DOHH2 (cell line): ENCODE measurements at regions not wholly inside any gene's neighbourhood (a gene's known extent, or its start where the extent isn't known, plus 50 kb on each side); places are given as distances from the start of the nearest gene placed in this dataset.

ENCODE experiments used
- H3F3A ChIP-seq: fragments of 200-600 bp; sonication (generic), shearing (Covaris generic); 2 replicates; pipeline ENCODE4 v1.6.0; 2016; ENCODE audit warnings: antibody characterized with exemption, mild to moderate bottlenecking; ENCODE audit not compliant: control insufficient read depth, insufficient read depth
- H3K27ac ChIP-seq: fragments of 200-600 bp; sonication (generic); 2 replicates; pipeline ENCODE4 v1.5.1; 2014; ENCODE audit warnings: low read depth, mild to moderate bottlenecking, low read length, moderate library complexity
- H3K27me3 ChIP-seq: fragments of 200-600 bp; sonication (generic); 2 replicates; pipeline ENCODE4 v1.6.1; 2014; ENCODE audit warnings: mild to moderate bottlenecking, low read length, mixed read lengths; ENCODE audit not compliant: control insufficient read depth
- H3K36me3 ChIP-seq: fragments of 200-600 bp; sonication (generic); 2 replicates; pipeline ENCODE4 v1.6.1; 2014; ENCODE audit warnings: mild to moderate bottlenecking, low read length, moderate library complexity, mixed read lengths; ENCODE audit not compliant: control insufficient read depth
- H3K4me1 ChIP-seq: fragments of 200-600 bp; sonication (generic); 2 replicates; pipeline ENCODE4 v1.6.1; 2014; ENCODE audit warnings: mild to moderate bottlenecking, low read length, mixed read lengths; ENCODE audit not compliant: control insufficient read depth
- H3K4me2 ChIP-seq: fragments of 200-600 bp; sonication (generic); 2 replicates; pipeline ENCODE4 v1.6.0; 2014; ENCODE audit warnings: mild to moderate bottlenecking, low read length, moderate library complexity
- H3K4me3 ChIP-seq: fragments of 200-600 bp; sonication (generic); 2 replicates; pipeline ENCODE4 v1.5.1; 2014; ENCODE audit warnings: mild to moderate bottlenecking, low read length, mixed read lengths
- H3K79me2 ChIP-seq: fragments of 200-600 bp; sonication (generic); 2 replicates; pipeline ENCODE4 v1.6.1; 2014; ENCODE audit warnings: mild to moderate bottlenecking, low read length, mixed read lengths; ENCODE audit not compliant: control insufficient read depth
- H3K9me2 ChIP-seq: fragments of 200-600 bp; sonication (generic); replicated peaks from 2 replicates; pipeline ENCODE4 v1.6.1; 2014; ENCODE audit warnings: mild to moderate bottlenecking, low read length, mixed read lengths; ENCODE audit not compliant: control insufficient read depth
- H3K9me3 ChIP-seq: fragments of 200-600 bp; sonication (generic); 2 replicates; pipeline ENCODE4 v1.6.1; 2014; ENCODE audit warnings: antibody characterized with exemption, low read length, mixed read lengths; ENCODE audit not compliant: control insufficient read depth, insufficient read depth
- H4K20me1 ChIP-seq: fragments of 200-600 bp; sonication (generic); 2 replicates; pipeline ENCODE4 v1.6.0; 2014; ENCODE audit warnings: low read depth, mild to moderate bottlenecking, antibody characterized with exemption, low read length, moderate library complexity; ENCODE audit not compliant: control insufficient read depth, insufficient read depth
- EZH2phosphoT487 ChIP-seq: fragments of 200-600 bp; sonication (generic); IDR thresholded peaks from 2 replicates; pipeline ENCODE4 v1.6.1; 2017; ENCODE audit warnings: borderline replicate concordance, mild to moderate bottlenecking, antibody characterized with exemption, low read length, moderate library complexity, mixed read lengths
- TF ChIP-seq, protein P1 (sequence below): fragments of 200-600 bp; sonication (generic); IDR thresholded peaks from one replicate; pipeline ENCODE4 v1.5.1; 2014; ENCODE audit warnings: antibody characterized with exemption, mild to moderate bottlenecking, low read depth, low read length; ENCODE audit not compliant: poor library complexity, severe bottlenecking

DNA sequence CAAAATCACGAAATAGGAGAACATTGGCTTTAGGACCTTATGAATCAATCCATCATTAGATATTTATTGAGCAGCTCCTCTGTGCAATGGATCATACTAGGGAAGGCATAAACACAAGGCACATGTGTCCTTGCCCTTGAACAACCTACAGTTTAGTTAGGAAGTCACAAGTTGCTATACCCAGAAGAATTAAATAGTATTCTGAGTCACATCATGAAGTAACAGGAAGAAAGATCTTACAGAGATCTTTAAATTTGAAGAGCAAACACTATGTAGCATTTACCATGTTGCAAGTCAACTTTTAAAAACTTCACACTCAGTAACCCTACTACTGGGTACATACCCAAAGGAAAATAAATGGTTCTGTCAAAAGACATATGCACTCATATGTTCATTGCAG lies 355.2 kb upstream of the SLC14A2 start:
- no peaks in the 10 kb centered on the region for H3K27me3 ChIP-seq
- TF ChIP-seq, protein P1, sequence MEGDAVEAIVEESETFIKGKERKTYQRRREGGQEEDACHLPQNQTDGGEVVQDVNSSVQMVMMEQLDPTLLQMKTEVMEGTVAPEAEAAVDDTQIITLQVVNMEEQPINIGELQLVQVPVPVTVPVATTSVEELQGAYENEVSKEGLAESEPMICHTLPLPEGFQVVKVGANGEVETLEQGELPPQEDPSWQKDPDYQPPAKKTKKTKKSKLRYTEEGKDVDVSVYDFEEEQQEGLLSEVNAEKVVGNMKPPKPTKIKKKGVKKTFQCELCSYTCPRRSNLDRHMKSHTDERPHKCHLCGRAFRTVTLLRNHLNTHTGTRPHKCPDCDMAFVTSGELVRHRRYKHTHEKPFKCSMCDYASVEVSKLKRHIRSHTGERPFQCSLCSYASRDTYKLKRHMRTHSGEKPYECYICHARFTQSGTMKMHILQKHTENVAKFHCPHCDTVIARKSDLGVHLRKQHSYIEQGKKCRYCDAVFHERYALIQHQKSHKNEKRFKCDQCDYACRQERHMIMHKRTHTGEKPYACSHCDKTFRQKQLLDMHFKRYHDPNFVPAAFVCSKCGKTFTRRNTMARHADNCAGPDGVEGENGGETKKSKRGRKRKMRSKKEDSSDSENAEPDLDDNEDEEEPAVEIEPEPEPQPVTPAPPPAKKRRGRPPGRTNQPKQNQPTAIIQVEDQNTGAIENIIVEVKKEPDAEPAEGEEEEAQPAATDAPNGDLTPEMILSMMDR = no peak
- no peak for TF ChIP-seq EZH2phosphoT487
- H3K79me2 ChIP-seq = no peaks in the 10 kb centered on the region

GRCh38 chr18:45266023-45266422 lies 349.3 kb upstream of the SLC14A2 start:
- H3K27me3 ChIP-seq = no peaks in the 10 kb centered on the region
- no peaks in the 10 kb centered on the region for H3K9me2 ChIP-seq
- no peaks in the 10 kb centered on the region for H3K4me1 ChIP-seq
- no peaks in the 10 kb centered on the region for H3K9me3 ChIP-seq
- no peak overlapping the region for H3K27ac ChIP-seq
- no peaks in the 10 kb centered on the region for H3K36me3 ChIP-seq
- H4K20me1 ChIP-seq = no peaks in the 10 kb centered on the region
- no peak overlapping the region for H3K4me3 ChIP-seq
- no peaks in the 10 kb centered on the region for H3F3A ChIP-seq
- TF ChIP-seq EZH2phosphoT487 = no peak
- TF ChIP-seq, protein P1 = no peak
- H3K4me2 ChIP-seq = no peak overlapping the region
- no peaks in the 10 kb centered on the region for H3K79me2 ChIP-seq

More for the DNA sequence above, 355.2 kb upstream of the SLC14A2 start:
- Histone ChIP-seq H3K9me3 (no peaks in the 10 kb centered on the region), H3K36me3 (no peaks in the 10 kb centered on the region), H3K9me2 (no peaks in the 10 kb centered on the region), H3K4me3 (no peak overlapping the region), H3K27ac (no peak overlapping the region), H3K4me1 (no peaks in the 10 kb centered on the region), H3F3A (no peaks in the 10 kb centered on the region), H4K20me1 (no peaks in the 10 kb centered on the region), H3K4me2 (no peak overlapping the region)

DNA sequence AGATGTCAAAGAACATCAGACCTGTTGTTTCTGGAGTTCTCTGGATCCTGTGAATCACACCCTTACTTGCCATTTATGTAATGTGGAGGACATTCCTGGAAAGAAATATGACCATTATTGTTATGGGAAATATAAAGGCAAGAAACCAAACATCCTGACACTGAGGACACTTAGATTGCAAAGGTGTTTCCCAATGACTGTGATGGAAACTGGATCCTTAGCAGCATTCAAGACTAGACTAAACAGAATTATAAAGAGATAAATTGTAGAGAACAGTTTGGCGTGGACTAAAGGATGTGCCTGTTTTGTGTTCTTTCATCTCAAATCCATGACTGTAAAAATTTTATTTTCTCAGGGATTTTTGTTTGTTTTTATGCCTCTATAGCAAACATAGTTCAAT lies 347.7 kb upstream of the SLC14A2 start:
- Histone ChIP-seq H3F3A (no peaks in the 10 kb centered on the region), H4K20me1 (no peaks in the 10 kb centered on the region), H3K9me2 (no peaks in the 10 kb centered on the region), H3K4me2 (no peak overlapping the region), H3K36me3 (no peaks in the 10 kb centered on the region), H3K4me3 (no peak overlapping the region), H3K9me3 (no peaks in the 10 kb centered on the region), H3K27ac (no peak overlapping the region), H3K27me3 (no peaks in the 10 kb centered on the region), H3K79me2 (no peaks in the 10 kb centered on the region), H3K4me1 (no peaks in the 10 kb centered on the region)
- TF ChIP-seq, protein P1 = no peak
- no peak for TF ChIP-seq EZH2phosphoT487

- no peaks in the 10 kb centered on the region for H3K4me1 ChIP-seq
- no peak overlapping the region for H3K27ac ChIP-seq
- H3K4me3 ChIP-seq = no peak overlapping the region
- no peaks in the 10 kb centered on the region for H3F3A ChIP-seq
- no peaks in the 10 kb centered on the region for H4K20me1 ChIP-seq
- no peaks in the 10 kb centered on the region for H3K27me3 ChIP-seq
- no peaks in the 10 kb centered on the region for H3K9me2 ChIP-seq
- no peaks in the 10 kb centered on the region for H3K36me3 ChIP-seq
- H3K4me2 ChIP-seq = no peak overlapping the region
- no peaks in the 10 kb centered on the region for H3K79me2 ChIP-seq
- H3K9me3 ChIP-seq = no peaks in the 10 kb centered on the region
- TF ChIP-seq, protein P1 = no peak
- TF ChIP-seq EZH2phosphoT487 = no peak
Observed at GRCh38 chr18:45268583-45268982, 346.7 kb upstream of the SLC14A2 start.
